Embryonic facial prominence (tissue), 1 donor: ENCODE measurements at regions not wholly inside any gene's neighbourhood (a gene's known extent, or its start where the extent isn't known, plus 50 kb on each side); places are given as distances from the start of the nearest gene placed in this dataset.
A peak's percentile ranks its signal among the peaks of the same experiment; 100 is the strongest.

Experiments used
- DNase-seq: peaks from one replicate; pipeline ENCODE4 v3.0.0-alpha.2; 2016; ENCODE audit errors: extremely low spot score

DNA sequence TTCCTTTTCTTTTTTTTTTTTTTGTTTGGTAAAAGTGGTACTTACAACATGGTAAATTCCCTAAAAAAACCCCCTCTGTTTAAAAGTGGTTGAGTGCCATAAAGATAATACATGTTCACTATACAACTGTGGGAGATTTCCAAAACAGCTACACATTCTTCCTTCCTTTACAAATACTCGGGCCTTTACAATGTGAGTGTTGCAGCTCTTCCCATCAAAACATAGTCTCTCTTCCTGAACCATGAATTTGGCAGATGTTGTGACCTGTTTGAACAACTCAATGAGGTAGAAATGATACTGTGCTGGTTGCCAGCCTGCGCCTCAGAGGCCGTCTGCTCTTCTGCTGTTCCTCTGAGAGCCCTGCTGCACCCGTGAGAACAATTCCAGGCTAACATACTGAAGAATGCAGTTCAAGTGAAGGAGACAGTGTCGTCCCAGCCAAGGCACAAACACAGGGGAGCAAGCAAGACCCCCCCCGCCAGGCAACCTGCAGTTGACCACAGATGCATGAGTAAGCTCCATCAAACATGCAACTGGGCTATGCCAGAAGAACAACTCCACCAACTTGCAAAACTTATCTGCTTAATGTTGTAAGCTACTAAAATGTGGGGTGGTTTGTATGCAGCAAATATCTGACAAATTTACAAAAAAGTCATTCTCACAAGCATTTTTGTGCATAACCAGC lies 645.0 kb downstream of the PCDH7 start:
- no peak for DNase-seq

GRCh38 chr4:31366041-31366440 lies 645.9 kb downstream of the PCDH7 start:
- DNase-seq, result no peak

- DNase-seq, result peak; percentile 32
Observed at GRCh38 chr4:31370866-31371465, 650.8 kb downstream of the PCDH7 start.

DNA sequence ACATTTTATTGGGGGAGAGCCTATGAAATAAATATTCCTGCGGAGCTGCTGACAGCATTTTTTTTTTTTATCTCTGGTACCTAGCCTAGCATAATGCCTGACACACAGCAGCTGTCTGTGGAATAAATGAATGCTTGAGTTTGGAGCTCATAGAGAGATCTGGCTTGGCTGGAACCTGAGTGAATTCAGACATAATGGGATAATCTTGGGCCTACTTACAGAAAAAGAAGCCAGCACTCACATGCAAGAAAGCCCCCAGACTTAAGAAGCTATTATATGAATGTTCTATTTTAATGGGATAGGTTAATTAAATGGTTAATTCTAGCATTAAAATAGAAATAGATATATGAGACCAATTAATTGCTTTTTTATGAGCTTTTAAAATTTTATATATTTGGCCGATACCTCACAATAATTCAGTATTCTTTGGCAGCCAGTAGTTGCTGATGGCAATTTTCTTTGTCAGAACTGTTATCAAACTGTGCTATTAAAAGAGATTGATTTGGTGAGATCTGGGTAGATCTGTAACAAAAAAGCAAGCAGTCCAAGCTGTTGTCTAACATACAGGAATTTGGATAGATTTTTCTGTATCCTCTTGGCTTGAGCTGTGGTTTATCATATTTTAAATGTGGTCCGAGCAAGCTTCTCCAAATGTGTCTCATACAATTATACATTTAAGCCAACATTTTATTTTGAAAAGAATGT lies 654.2 kb downstream of the PCDH7 start:
- DNase-seq, result no peak

DNA sequence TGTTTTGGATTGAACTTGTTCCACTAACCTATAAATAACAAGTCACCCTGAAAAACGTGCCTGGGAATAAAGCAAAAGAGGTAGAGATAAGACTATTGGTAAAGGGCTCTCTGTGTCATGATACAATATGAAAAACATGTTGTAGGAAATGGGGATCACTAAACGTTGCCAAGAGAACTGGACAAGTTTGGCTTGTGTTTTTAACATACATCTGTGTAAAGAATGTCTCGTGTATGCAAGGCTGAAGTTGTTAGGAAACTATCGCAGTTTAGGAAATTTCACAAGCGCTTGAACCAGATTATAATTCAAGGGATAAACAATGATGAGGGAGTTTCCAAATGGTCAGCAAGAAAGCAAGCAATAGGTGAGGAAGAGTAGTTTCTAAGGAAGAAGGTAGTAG lies 655.8 kb downstream of the PCDH7 start:
- DNase-seq, result no peak

GRCh38 chr4:31379364-31379763 lies 659.2 kb downstream of the PCDH7 start:
- no peak for DNase-seq

DNA sequence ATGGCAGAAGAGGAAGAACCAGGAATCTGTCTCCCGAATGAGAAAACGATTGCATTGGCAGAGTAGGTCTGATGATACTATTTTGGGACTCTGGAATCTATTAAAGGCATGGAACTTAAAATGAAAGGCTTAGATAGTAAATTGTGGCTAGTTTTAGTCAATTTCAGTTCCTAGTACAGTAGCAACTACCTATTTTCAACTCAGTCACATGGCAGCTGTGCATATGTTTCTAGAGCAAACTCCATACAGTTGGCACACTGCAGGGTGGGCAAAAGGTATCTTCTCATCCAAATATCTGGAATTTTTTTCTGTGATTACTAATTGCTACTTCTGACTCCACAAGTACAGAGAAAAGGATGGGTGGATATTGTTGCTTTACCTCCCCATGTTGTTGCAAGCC lies 663.6 kb downstream of the PCDH7 start:
- no peak for DNase-seq

GRCh38 chr4:31390849-31391248 lies 670.7 kb downstream of the PCDH7 start:
- no peak for DNase-seq

DNA sequence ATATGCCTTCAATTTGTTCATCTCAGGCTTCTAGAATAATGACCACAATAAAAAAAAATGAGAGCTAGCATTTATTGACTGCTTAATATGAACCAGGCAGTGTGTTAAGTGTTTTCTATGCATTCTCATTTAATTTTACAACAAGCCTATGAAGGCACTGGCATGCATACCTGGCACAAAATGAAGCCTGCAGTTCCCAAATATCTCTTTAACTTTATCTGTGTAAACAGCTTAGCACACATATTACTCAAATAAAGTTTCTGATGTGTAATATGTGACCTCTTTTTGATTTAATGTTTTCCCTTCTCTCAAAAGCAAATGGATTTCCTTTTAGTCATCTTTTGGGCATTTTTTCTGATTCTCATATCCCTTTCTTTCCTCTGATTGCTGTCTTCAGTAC lies 671.8 kb downstream of the PCDH7 start:
- no peak for DNase-seq

- DNase-seq, result no peak
Observed at GRCh38 chr4:31392923-31393322, 672.8 kb downstream of the PCDH7 start.

- DNase-seq, result no peak
Observed at GRCh38 chr4:31408121-31408520, 688.0 kb downstream of the PCDH7 start.

DNA sequence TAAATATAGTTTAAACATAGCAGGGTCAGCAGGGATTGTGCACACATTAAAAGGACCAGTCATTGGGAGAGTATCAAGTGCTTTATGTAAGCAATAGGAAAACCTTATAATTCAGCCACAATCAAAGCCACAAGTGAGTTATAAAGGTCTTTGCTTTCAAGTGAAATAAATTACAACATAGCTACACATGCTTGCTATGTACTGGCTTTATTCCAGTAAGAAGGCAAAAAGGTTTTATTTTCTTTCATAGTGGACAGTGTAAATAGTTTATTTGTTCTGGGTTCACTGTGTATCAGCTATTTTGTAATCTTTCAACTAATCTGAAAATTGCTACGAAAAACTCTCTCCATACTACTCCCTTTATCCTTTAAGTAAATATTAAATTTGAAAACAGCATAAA lies 691.4 kb downstream of the PCDH7 start:
- DNase-seq, result no peak

DNA sequence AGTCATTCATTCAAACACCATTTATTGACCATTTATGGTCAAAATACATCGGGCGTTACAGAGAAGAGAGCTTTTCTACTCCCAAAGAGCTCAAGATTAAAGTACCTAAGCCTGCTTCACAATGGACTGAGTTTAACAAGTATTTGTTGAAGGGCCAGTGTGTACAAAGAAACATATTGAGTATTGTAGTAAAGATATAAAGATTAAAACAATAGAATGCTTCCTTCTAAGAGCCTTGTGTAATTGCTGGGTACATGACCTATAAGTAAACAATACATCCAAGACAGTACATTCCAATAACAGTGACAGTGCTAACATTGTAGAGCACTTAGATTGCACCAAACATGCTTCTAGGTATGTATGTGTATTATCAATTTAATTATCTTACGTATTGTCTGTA lies 695.5 kb downstream of the PCDH7 start:
- no peak for DNase-seq

GRCh38 chr4:31416498-31416897 lies 696.3 kb downstream of the PCDH7 start:
- DNase-seq, result no peak

DNA sequence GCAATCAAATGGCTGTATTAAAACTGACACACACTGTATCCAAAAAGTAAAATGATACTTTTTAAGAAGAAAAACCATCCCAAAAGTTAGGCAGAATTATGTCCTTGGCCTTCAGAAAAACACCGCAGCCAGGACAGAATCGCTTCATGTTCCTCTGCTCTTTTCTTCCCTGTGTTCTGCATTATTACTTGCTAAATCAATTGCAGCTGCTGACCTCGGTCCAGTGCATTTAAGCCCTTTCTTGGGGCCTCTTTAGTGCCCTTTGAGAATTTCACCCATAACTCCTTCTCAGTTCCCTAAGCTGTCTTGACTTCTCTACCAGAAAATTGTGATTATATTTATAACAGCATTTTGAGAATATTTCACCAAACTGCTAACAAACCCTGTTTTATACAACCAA lies 696.9 kb downstream of the PCDH7 start:
- no peak for DNase-seq

- no peak for DNase-seq
Observed at GRCh38 chr4:31422006-31422405, 701.8 kb downstream of the PCDH7 start.

DNA sequence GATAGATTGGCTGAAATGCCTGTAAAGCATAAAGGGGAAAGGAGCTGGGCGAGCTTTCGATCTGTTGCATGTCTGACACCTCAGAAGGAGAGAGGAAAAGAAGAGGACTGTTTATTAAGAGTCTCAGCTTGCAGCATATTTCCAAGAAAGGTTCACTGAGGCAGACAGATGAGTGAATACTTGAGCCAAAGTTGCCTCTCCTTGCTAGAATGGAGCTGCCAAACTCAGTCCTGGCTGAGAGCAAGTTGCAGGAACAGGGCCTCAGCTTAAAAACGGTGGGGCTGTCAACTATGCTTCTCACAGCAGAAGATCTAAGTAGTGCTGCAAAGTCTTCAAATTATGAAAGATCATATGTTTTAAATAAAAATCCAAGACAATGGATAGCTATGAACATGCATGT lies 707.5 kb downstream of the PCDH7 start:
- no peak for DNase-seq

- no peak for DNase-seq
Observed at GRCh38 chr4:31442236-31442635, 722.1 kb downstream of the PCDH7 start.

DNA sequence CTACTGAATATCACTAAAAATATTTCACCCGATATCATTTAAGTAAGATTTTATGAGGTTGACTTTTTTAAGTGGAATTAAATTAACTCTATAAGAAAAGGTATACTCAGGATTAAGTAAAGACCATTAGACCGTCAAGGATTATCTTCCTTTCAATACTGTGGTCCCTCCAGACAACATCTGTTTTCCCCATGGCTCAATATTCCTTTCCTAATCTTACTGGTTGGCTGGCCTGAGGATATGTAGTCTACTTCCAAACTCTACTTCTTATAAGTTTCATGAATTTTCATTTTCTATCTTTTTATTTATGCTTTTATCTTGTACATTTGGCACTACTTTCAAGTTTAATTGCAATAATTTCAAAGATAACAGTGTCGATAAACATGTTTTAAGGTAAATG lies 725.4 kb downstream of the PCDH7 start:
- DNase-seq, result no peak

GRCh38 chr4:31455612-31456011 lies 735.4 kb downstream of the PCDH7 start:
- DNase-seq, result no peak

- no peak for DNase-seq
Observed at GRCh38 chr4:31458813-31459212, 738.6 kb downstream of the PCDH7 start.

GRCh38 chr4:31461421-31461820 lies 741.3 kb downstream of the PCDH7 start:
- no peak for DNase-seq

GRCh38 chr4:31467781-31468180 lies 747.6 kb downstream of the PCDH7 start:
- no peak for DNase-seq
